RWPE2 (cell line): ENCODE measurements at regions not wholly inside any gene's neighbourhood (a gene's known extent, or its start where the extent isn't known, plus 50 kb on each side); places are given as distances from the start of the nearest gene placed in this dataset.

Experiments
- ATAC-seq: fragments of 200-7000 bp; cut with Tn5 transposase; 3 replicates; pipeline ENCODE4 v1.9.1; 2021; ENCODE audit warnings: low read depth
- DNase-seq: peaks from one replicate; pipeline ENCODE4 v3.0.0-alpha.2; 2020; ENCODE audit warnings: low spot score
- H3K27ac ChIP-seq: fragments of 450-650 bp; 2 replicates; pipeline ENCODE4 v1.5.1; 2017; ENCODE audit warnings: mild to moderate bottlenecking; ENCODE audit not compliant: poor library complexity, severe bottlenecking
- H3K27me3 ChIP-seq: fragments of 250-450 bp; sonication (Bioruptor Pico); 2 replicates; pipeline ENCODE4 v1.5.1; 2021; ENCODE audit warnings: mild to moderate bottlenecking, moderate library complexity; ENCODE audit not compliant: insufficient read depth, poor library complexity, severe bottlenecking
- H3K36me3 ChIP-seq: fragments of 250-450 bp; sonication (Bioruptor Pico); 2 replicates; pipeline ENCODE4 v1.5.1; 2020; ENCODE audit warnings: low read depth, mild to moderate bottlenecking, moderate library complexity
- H3K4me1 ChIP-seq: fragments of 250-450 bp; sonication (Bioruptor Pico); 2 replicates; pipeline ENCODE4 v1.5.1; 2021; ENCODE audit warnings: mild to moderate bottlenecking, moderate library complexity; ENCODE audit not compliant: insufficient read depth, poor library complexity, severe bottlenecking
- H3K4me3 ChIP-seq: fragments of 250-450 bp; sonication (Bioruptor Pico); 2 replicates; pipeline ENCODE4 v1.5.1; 2021; ENCODE audit warnings: mild to moderate bottlenecking, moderate library complexity; ENCODE audit not compliant: severe bottlenecking
- H3K9me3 ChIP-seq: fragments of 250-450 bp; sonication (Bioruptor Pico); 2 replicates; pipeline ENCODE4 v1.5.1; 2021; ENCODE audit warnings: mild to moderate bottlenecking, moderate library complexity; ENCODE audit not compliant: severe bottlenecking
- TF ChIP-seq, protein P1 (sequence below): fragments of 450-650 bp; IDR thresholded peaks from one replicate; pipeline ENCODE4 v1.5.1; 2017; ENCODE audit warnings: mild to moderate bottlenecking, moderate library complexity; ENCODE audit not compliant: poor library complexity, severe bottlenecking

DNA sequence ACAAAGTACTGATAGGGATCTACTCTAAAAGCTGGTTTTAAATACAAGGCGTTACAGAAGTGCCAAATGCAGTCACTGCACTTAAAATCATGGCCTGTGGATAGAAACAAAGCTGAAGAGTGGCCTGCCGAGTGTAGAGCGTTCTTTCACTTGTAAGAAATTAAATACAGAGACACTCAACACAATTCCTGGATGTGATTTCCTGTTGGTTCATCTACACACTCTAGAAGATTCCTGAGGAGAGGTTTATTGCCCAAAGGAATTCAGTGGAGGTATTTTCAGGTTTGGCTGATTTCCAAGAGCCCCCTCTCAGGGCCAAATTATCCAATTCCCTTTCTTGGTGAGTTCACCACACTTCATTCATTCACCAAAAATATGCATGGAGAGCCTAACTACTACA lies 200.3 kb upstream of the IL12A start:
- Histone ChIP-seq H3K27ac (peak overlapping the region; percentile 81), H3K9me3 (no peaks in the 10 kb centered on the region), H3K4me3 (no peak overlapping the region), H3K4me1 (peaks cover 65% of the 10 kb centered on the region), H3K36me3 (peaks cover 8% of the 10 kb centered on the region), H3K27me3 (no peaks in the 10 kb centered on the region)
- DNase-seq (no peak), ATAC-seq (no peak)
- TF ChIP-seq, protein P1, sequence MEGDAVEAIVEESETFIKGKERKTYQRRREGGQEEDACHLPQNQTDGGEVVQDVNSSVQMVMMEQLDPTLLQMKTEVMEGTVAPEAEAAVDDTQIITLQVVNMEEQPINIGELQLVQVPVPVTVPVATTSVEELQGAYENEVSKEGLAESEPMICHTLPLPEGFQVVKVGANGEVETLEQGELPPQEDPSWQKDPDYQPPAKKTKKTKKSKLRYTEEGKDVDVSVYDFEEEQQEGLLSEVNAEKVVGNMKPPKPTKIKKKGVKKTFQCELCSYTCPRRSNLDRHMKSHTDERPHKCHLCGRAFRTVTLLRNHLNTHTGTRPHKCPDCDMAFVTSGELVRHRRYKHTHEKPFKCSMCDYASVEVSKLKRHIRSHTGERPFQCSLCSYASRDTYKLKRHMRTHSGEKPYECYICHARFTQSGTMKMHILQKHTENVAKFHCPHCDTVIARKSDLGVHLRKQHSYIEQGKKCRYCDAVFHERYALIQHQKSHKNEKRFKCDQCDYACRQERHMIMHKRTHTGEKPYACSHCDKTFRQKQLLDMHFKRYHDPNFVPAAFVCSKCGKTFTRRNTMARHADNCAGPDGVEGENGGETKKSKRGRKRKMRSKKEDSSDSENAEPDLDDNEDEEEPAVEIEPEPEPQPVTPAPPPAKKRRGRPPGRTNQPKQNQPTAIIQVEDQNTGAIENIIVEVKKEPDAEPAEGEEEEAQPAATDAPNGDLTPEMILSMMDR = no peak

GRCh38 chr3:159789017-159789416 lies 199.6 kb upstream of the IL12A start:
- ATAC-seq = peak; percentile 41
- no peaks in the 10 kb centered on the region for H3K9me3 ChIP-seq
- no peak overlapping the region for H3K4me3 ChIP-seq
- H3K4me1 ChIP-seq = peaks cover 57% of the 10 kb centered on the region
- H3K27ac ChIP-seq = peak overlapping the region; percentile 81
- no peak for DNase-seq
- H3K27me3 ChIP-seq = no peaks in the 10 kb centered on the region
- peaks cover 8% of the 10 kb centered on the region for H3K36me3 ChIP-seq
- TF ChIP-seq, protein P1 = no peak

DNA sequence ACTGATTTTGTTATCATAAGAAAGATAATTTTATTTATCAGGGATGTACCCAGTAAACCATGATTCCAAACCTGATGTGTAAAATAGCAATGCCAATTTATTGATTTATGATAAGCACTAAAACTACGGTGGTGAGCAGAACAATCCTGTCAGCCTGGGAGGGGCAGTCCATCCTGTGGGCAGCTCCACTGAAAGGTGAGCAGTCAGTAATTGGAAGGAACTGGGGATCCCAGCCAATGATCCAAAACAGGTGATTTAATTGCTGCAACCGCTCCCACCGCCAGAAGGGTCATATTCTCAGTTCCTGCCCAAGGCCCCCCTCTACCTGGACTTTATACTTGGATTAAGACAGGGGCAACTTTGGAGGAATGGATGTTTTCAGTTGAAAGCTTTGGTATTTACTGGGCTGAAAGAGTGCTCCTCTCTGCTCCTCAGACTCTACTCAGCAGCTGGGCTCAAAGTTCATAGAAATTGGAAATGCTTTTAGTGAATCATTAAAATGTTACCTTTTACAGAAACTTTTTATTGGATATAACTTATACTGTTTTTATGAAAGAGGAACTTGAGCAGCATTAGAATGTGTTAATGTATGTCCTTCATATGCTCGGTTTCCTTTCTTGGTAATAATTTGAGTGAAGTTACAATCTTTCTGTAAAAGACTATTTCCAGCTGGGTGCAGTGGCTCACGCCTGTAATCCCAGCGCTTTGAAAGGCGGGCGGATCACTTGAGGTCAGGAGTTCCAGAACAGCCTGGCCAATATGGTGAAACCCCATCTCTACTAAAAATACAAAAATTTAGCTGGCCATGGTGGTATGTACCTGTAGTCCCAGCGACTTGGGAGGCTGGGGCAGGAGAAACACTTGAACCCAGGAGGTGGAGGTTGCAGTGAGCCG lies 198.6 kb upstream of the IL12A start:
- ATAC-seq (no peak), DNase-seq (no peak)
- peak overlapping the region; percentile 81 for H3K27ac ChIP-seq
- peaks cover 49% of the 10 kb centered on the region for H3K4me1 ChIP-seq
- peaks cover 8% of the 10 kb centered on the region for H3K36me3 ChIP-seq
- TF ChIP-seq, protein P1 = no peak
- H3K4me3 ChIP-seq = no peak overlapping the region
- H3K9me3 ChIP-seq = no peaks in the 10 kb centered on the region
- no peaks in the 10 kb centered on the region for H3K27me3 ChIP-seq

- Histone ChIP-seq H3K27ac (no peak overlapping the region), H3K36me3 (peaks cover 8% of the 10 kb centered on the region; the same call in 1 of the 2 replicates), H3K9me3 (no peaks in the 10 kb centered on the region), H3K4me3 (no peak overlapping the region), H3K4me1 (peaks cover 37% of the 10 kb centered on the region), H3K27me3 (no peaks in the 10 kb centered on the region)
- TF ChIP-seq, protein P1 = no peak
- ATAC-seq = no peak
- DNase-seq = no peak
Observed at GRCh38 chr3:159791336-159791735, 197.3 kb upstream of the IL12A start.

DNA sequence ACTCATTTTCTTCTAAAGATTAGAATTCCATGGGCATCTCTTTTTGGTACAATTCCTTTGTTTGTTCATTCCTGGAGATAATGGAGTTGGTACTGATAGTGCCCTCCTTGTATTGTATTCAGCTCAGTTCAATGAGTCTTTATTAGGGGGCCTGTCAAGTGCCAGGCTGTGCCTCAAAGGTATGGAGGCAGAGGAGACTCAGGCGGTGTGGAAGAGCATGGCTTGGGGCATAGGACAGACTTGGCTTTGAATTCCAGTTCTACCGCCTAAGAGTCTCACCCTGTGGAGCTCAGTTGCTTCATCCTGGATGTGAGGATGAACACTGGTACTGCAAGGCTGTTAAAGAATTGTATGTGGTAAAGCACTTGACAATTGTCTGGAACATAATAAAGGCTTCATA lies 196.6 kb upstream of the IL12A start:
- ATAC-seq (no peak), DNase-seq (no peak)
- Histone ChIP-seq H3K4me1 (peaks cover 30% of the 10 kb centered on the region), H3K9me3 (no peaks in the 10 kb centered on the region), H3K36me3 (peaks cover 8% of the 10 kb centered on the region; the same call in 1 of the 2 replicates), H3K27me3 (no peaks in the 10 kb centered on the region), H3K4me3 (no peak overlapping the region), H3K27ac (no peak overlapping the region)
- TF ChIP-seq, protein P1 = no peak
